CD4-positive, alpha-beta T cell (primary cell): ENCODE measurements at regions not wholly inside any gene's neighbourhood (a gene's known extent, or its start where the extent isn't known, plus 50 kb on each side); places are given as distances from the start of the nearest gene placed in this dataset.

ENCODE experiments used
- ATAC-seq: fragments of 200-7000 bp; cut with Tn5 transposase; one replicate; pipeline ENCODE4 v1.10.0; 2022; ENCODE audit warnings: mild to moderate bottlenecking; ENCODE audit not compliant: poor library complexity
- CTCF ChIA-PET: fragments of 350-600 bp; sonication (Branson Sonifier 250); formaldehyde crosslinking; loops from one replicate; lab custom pipeline; 2021; ENCODE audit warnings: antibody characterized with exemption, inconsistent platforms; lab: Charles Lee
- POLR2A ChIA-PET: fragments of 350-600 bp; sonication (Branson Sonifier 250); formaldehyde crosslinking; loops from one replicate; lab custom pipeline; 2021; ENCODE audit warnings: antibody characterized with exemption, inconsistent platforms; lab: Charles Lee
- DNase-seq, 14 experiments: peaks; one replicate each; pipeline ENCODE4 v3.0.0-alpha.2; 2013 to 2020; ENCODE audit warnings: mixed read lengths in 2 of 14
- H3K27ac ChIP-seq, 2 donors: one replicate each; pipeline versions ENCODE4 v1.5.1 to v1.7.0; 2013; ENCODE audit warnings: low read length in 2 of 2, low read depth in 1 of 2, mild to moderate bottlenecking in 1 of 2
- H3K27me3 ChIP-seq, 2 experiments: 1 replicate in 1 of 2; 2 replicates in 1 of 2; pipeline versions ENCODE4 v1.6.1 to v1.7.0; 2013; ENCODE audit warnings: low read length in 2 of 2, control low read depth in 1 of 2, mild to moderate bottlenecking in 1 of 2, moderate library complexity in 1 of 2; ENCODE audit not compliant: insufficient read depth in 2 of 2, control insufficient read depth in 1 of 2
- H3K36me3 ChIP-seq: one replicate; pipeline ENCODE4 v1.6.1; 2013; ENCODE audit warnings: low read length, control low read depth; ENCODE audit not compliant: insufficient read depth
- H3K4me1 ChIP-seq: one replicate; pipeline ENCODE4 v1.6.1; 2013; ENCODE audit warnings: low read length, control low read depth; ENCODE audit not compliant: insufficient read depth
- H3K4me3 ChIP-seq: one replicate; pipeline ENCODE4 v1.5.1; 2013; ENCODE audit warnings: mild to moderate bottlenecking, low read length, moderate library complexity
- H3K9me3 ChIP-seq, 2 experiments: 1 replicate in 1 of 2; 2 replicates in 1 of 2; pipeline versions ENCODE4 v1.6.1 to v1.7.0; 2013; ENCODE audit warnings: low read length in 2 of 2, mild to moderate bottlenecking in 2 of 2, control low read depth in 1 of 2, moderate library complexity in 1 of 2; ENCODE audit not compliant: control insufficient read depth in 1 of 2, insufficient read depth in 1 of 2
- H3K27ac Mint-ChIP-seq: one replicate; pipeline ENCODE4 v1.8.0; 2020; ENCODE audit warnings: mixed read lengths
- H3K27me3 Mint-ChIP-seq: one replicate; pipeline ENCODE4 v1.8.0; 2021; ENCODE audit warnings: mixed read lengths
- H3K36me3 Mint-ChIP-seq: one replicate; pipeline ENCODE4 v1.8.0; 2021; ENCODE audit warnings: low read depth, mixed read lengths
- H3K4me1 Mint-ChIP-seq: one replicate; pipeline ENCODE4 v1.8.0; 2021; ENCODE audit warnings: low read depth, mixed read lengths
- H3K4me3 Mint-ChIP-seq: one replicate; pipeline ENCODE4 v1.8.0; 2020; ENCODE audit warnings: mild to moderate bottlenecking, mixed read lengths
- H3K9me3 Mint-ChIP-seq: one replicate; pipeline ENCODE4 v1.8.0; 2020; ENCODE audit warnings: mixed read lengths
- CTCF ChIP-seq: fragments of 200-600 bp; IDR thresholded peaks from one replicate; pipeline ENCODE4 v1.8.0; 2022; ENCODE audit warnings: antibody characterized with exemption, mild to moderate bottlenecking
- intact Hi-C, 2 experiments: fragments of 100-400 bp; cut with DNase I in 1 of 2; cut with micrococcal nuclease in 1 of 2; formaldehyde crosslinking; loops; one replicate each; pipeline versions ENCODE4 v1.15.1 to v1.9.0; 2023 to 2025; cut with DNase I, micrococcal nuclease

- no peak overlapping the region for H3K27ac ChIP-seq
- peaks cover 5 to 6% of the 10 kb centered on the region in 2 experiments for H3K9me3 ChIP-seq
- Mint-ChIP-seq H3K36me3 (no peaks in the 10 kb centered on the region), H3K27me3 (no peaks in the 10 kb centered on the region), H3K4me3 (no peak overlapping the region), H3K9me3 (no peaks in the 10 kb centered on the region), H3K4me1 (peaks cover 15% of the 10 kb centered on the region), H3K27ac (no peak overlapping the region)
- POLR2A ChIA-PET, result no interaction called here
- CTCF ChIA-PET, result no interaction called here
- no peaks in the 10 kb centered on the region for H3K36me3 ChIP-seq
- TF ChIP-seq CTCF, result no peak
- no peaks in the 10 kb centered on the region for H3K27me3 ChIP-seq
- DNase-seq (peak in 5 of 14 experiments; percentile 1 to 60 (median 28)), ATAC-seq (peak; percentile 77)
- intact Hi-C loops, result no loop called here
- H3K4me1 ChIP-seq, result peaks cover 8% of the 10 kb centered on the region
- no peak overlapping the region for H3K4me3 ChIP-seq
These were observed 589.5 kb downstream of the BCOR start for GRCh38 chrX:39508300-39508692.

- peaks cover 5 to 6% of the 10 kb centered on the region in 2 experiments for H3K9me3 ChIP-seq
These were observed 588.6 kb downstream of the BCOR start for GRCh38 chrX:39509157-39509556.

GRCh38 chrX:39513836-39514235 lies 583.9 kb downstream of the BCOR start:
- Mint-ChIP-seq H3K36me3 (no peaks in the 10 kb centered on the region), H3K4me3 (no peak overlapping the region), H3K27ac (no peak overlapping the region), H3K9me3 (no peaks in the 10 kb centered on the region), H3K27me3 (no peaks in the 10 kb centered on the region), H3K4me1 (peaks cover 4% of the 10 kb centered on the region)
- no peak overlapping the region for H3K27ac ChIP-seq
- H3K4me3 ChIP-seq, result no peak overlapping the region
- no peaks in the 10 kb centered on the region for H3K4me1 ChIP-seq
- no peaks in the 10 kb centered on the region for H3K36me3 ChIP-seq
- intact Hi-C loops, result no loop called here
- ATAC-seq (no peak), DNase-seq (no peak)
- ChIA-PET POLR2A (no interaction called here), CTCF (no interaction called here)
- TF ChIP-seq CTCF, result no peak
- H3K27me3 ChIP-seq, result no peaks in the 10 kb centered on the region
- H3K9me3 ChIP-seq, result peaks cover 5 to 6% of the 10 kb centered on the region in 2 experiments

More at GRCh38 chrX:39509157-39509556, 588.6 kb downstream of the BCOR start:
- no peaks in the 10 kb centered on the region for H3K27me3 Mint-ChIP-seq
- TF ChIP-seq CTCF, result no peak
- no peak for DNase-seq
- H3K27ac Mint-ChIP-seq, result no peak overlapping the region
- Histone ChIP-seq H3K27ac (no peak overlapping the region), H3K4me1 (peaks cover 8% of the 10 kb centered on the region), H3K36me3 (no peaks in the 10 kb centered on the region), H3K27me3 (no peaks in the 10 kb centered on the region), H3K4me3 (no peak overlapping the region)
- intact Hi-C loops, result no loop called here
- H3K4me3 Mint-ChIP-seq, result no peak overlapping the region
- ChIA-PET POLR2A (no interaction called here), CTCF (interaction anchor here (0.7 kb wide), 2 partner anchors 25 to 323 kb away, joined by 3 read pairs; no protein-coding TSS in a partner anchor)
- no peak for ATAC-seq
- peaks cover 15% of the 10 kb centered on the region for H3K4me1 Mint-ChIP-seq
- no peaks in the 10 kb centered on the region for H3K36me3 Mint-ChIP-seq
- H3K9me3 Mint-ChIP-seq, result no peaks in the 10 kb centered on the region
